Liver (tissue), 8 donors: ENCODE measurements at regions not wholly inside any gene's neighbourhood (a gene's known extent, or its start where the extent isn't known, plus 50 kb on each side); places are given as distances from the start of the nearest gene placed in this dataset.

ENCODE experiments used
- DNase-seq: peaks from one replicate; pipeline ENCODE4 v3.0.0-alpha.2; 2017; ENCODE audit warnings: low spot score
- H3K27ac ChIP-seq, 2 donors: one replicate each; pipeline ENCODE4 v1.7.0; 2013; ENCODE audit warnings: inconsistent platforms in 2 of 2, low read length in 2 of 2, control low read depth in 1 of 2, low read depth in 1 of 2, mild to moderate bottlenecking in 1 of 2
- H3K27me3 ChIP-seq, 4 donors: one replicate each; pipeline versions ENCODE4 v1.6.1 to v1.7.0; 2013; ENCODE audit warnings: low read length in 3 of 4, inconsistent platforms in 1 of 4, mild to moderate bottlenecking in 1 of 4, moderate library complexity in 1 of 4; ENCODE audit not compliant: control insufficient read depth in 4 of 4, insufficient read depth in 4 of 4
- H3K36me3 ChIP-seq, 4 donors: one replicate each; pipeline versions ENCODE4 v1.6.1 to v1.7.0; 2013; ENCODE audit warnings: low read length in 3 of 4, mild to moderate bottlenecking in 3 of 4, low read depth in 1 of 4, moderate library complexity in 1 of 4; ENCODE audit not compliant: control insufficient read depth in 4 of 4, insufficient read depth in 3 of 4
- H3K4me1 ChIP-seq, 4 donors: one replicate each; pipeline versions ENCODE4 v1.6.1 to v1.7.0; 2013; ENCODE audit warnings: low read length in 3 of 4, mild to moderate bottlenecking in 3 of 4, moderate library complexity in 1 of 4; ENCODE audit not compliant: control insufficient read depth in 4 of 4, insufficient read depth in 4 of 4
- H3K4me3 ChIP-seq, 3 donors: one replicate each; pipeline versions ENCODE4 v1.6.1 to v1.7.0; 2013; ENCODE audit warnings: low read length in 3 of 3, control low read depth in 1 of 3, low read depth in 1 of 3, mild to moderate bottlenecking in 1 of 3
- H3K9ac ChIP-seq, 2 donors: one replicate each; pipeline ENCODE4 v1.7.0; 2013; ENCODE audit warnings: low read length in 2 of 2, mild to moderate bottlenecking in 2 of 2, moderate library complexity in 2 of 2, control low read depth in 1 of 2, low read depth in 1 of 2
- H3K9me3 ChIP-seq, 4 donors: one replicate each; pipeline versions ENCODE4 v1.6.1 to v1.7.0; 2013; ENCODE audit warnings: low read length in 3 of 4; ENCODE audit not compliant: control insufficient read depth in 4 of 4
- ATF3 ChIP-seq: IDR thresholded peaks from 2 replicates; pipeline ENCODE4 v1.6.1; 2016; ENCODE audit warnings: antibody characterized with exemption
- CTCF ChIP-seq: fragments of 150-350 bp; IDR thresholded peaks from 2 replicates; pipeline ENCODE4 v1.5.1; 2017; ENCODE audit warnings: improper control_type of control experiment, low read depth, low read length; ENCODE audit not compliant: missing input control
- EGR1 ChIP-seq, 2 donors: IDR thresholded peaks; 2 replicates each; pipeline ENCODE4 v1.6.1; 2016 to 2018; ENCODE audit warnings: antibody characterized with exemption in 2 of 2, low read depth in 2 of 2
- FOXA1 ChIP-seq: IDR thresholded peaks from 2 replicates; pipeline ENCODE4 v1.6.1; 2016; ENCODE audit warnings: antibody characterized with exemption
- FOXA2 ChIP-seq: IDR thresholded peaks from 2 replicates; pipeline ENCODE4 v1.6.1; 2016; ENCODE audit warnings: antibody characterized with exemption
- GABPA ChIP-seq, 2 donors: IDR thresholded peaks in 1 of 2; conservative IDR thresholded peaks in 1 of 2; 2 replicates each; pipeline ENCODE4 v1.6.1; 2016; ENCODE audit warnings: antibody characterized with exemption in 2 of 2, mild to moderate bottlenecking in 1 of 2, moderate library complexity in 1 of 2
- HNF4A ChIP-seq, 2 donors: conservative IDR thresholded peaks; 2 replicates each; pipeline ENCODE4 v1.6.1; 2016; ENCODE audit warnings: antibody characterized with exemption in 2 of 2, mild to moderate bottlenecking in 2 of 2
- HNF4G ChIP-seq: IDR thresholded peaks from 2 replicates; pipeline ENCODE4 v1.6.1; 2016; ENCODE audit warnings: antibody characterized with exemption
- JUND ChIP-seq, 2 donors: IDR thresholded peaks; 2 replicates each; pipeline ENCODE4 v1.6.1; 2016; ENCODE audit warnings: antibody characterized with exemption in 2 of 2
- MAX ChIP-seq: IDR thresholded peaks from 2 replicates; pipeline ENCODE4 v1.6.1; 2016; ENCODE audit warnings: antibody characterized with exemption
- NR2F2 ChIP-seq: IDR thresholded peaks from 2 replicates; pipeline ENCODE4 v1.6.1; 2016; ENCODE audit warnings: antibody characterized with exemption
- RAD21 ChIP-seq, 2 donors: IDR thresholded peaks; 2 replicates each; pipeline ENCODE4 v1.6.1; 2016; ENCODE audit warnings: antibody characterized with exemption in 2 of 2, mild to moderate bottlenecking in 2 of 2
- REST ChIP-seq: IDR thresholded peaks from 2 replicates; pipeline ENCODE4 v1.6.1; 2016; ENCODE audit warnings: antibody characterized with exemption, mild to moderate bottlenecking
- RXRA ChIP-seq, 2 donors: IDR thresholded peaks; 2 replicates each; pipeline ENCODE4 v1.6.1; 2017 to 2018; ENCODE audit warnings: antibody characterized with exemption in 2 of 2, mild to moderate bottlenecking in 1 of 2
- SP1 ChIP-seq: IDR thresholded peaks from 2 replicates; pipeline ENCODE4 v1.6.1; 2018; ENCODE audit warnings: antibody characterized with exemption, mild to moderate bottlenecking
- TAF1 ChIP-seq: conservative IDR thresholded peaks from 2 replicates; pipeline ENCODE4 v1.6.1; 2016; ENCODE audit warnings: antibody characterized with exemption, mild to moderate bottlenecking
- YY1 ChIP-seq: IDR thresholded peaks from 2 replicates; pipeline ENCODE4 v1.6.1; 2016; ENCODE audit warnings: antibody characterized with exemption, mild to moderate bottlenecking
- ZBTB33 ChIP-seq: IDR thresholded peaks from 2 replicates; pipeline ENCODE4 v1.6.1; 2016; ENCODE audit warnings: antibody characterized with exemption
- WGBS: extraction: QIAGEN DNeasy Blood & Tissue Kit; methylation state at CpG from one replicate; pipeline ENCODE4 v1.1.7; 2013; 5-methylcytosine and 5-hydroxymethylcytosine counted together
- donor health status: healthy.
- donor health status: healthy.
- donor health status: healthy.
- donor health status: healthy.
- donor health status: healthy.

- WGBS: 51% methylated on average over 3 of the region's 3 CpGs
- H3K9me3 ChIP-seq: no peaks in the 10 kb centered on the region
- no peak overlapping the region for H3K9ac ChIP-seq
- H3K27ac ChIP-seq: no peak overlapping the region
- no peak overlapping the region for H3K4me3 ChIP-seq
- no peak for DNase-seq
- no peaks in the 10 kb centered on the region for H3K4me1 ChIP-seq
- H3K27me3 ChIP-seq: peaks cover 0 to 6% (median 0%) of the 10 kb centered on the region in 4 donors
- TF ChIP-seq YY1: no peak
- no peak for TF ChIP-seq HNF4G
- TF ChIP-seq RXRA (IDR thresholded peaks at IDR 0.05): no peak
- no peak for TF ChIP-seq HNF4A (conservative IDR thresholded peaks at IDR 0.05)
- TF ChIP-seq NR2F2: no peak
- TF ChIP-seq MAX: no peak
- no peak for TF ChIP-seq TAF1
- no peak for TF ChIP-seq JUND (IDR thresholded peaks at IDR 0.05)
- no peak for TF ChIP-seq CTCF
- TF ChIP-seq RAD21 (IDR thresholded peaks at IDR 0.05): no peak
- no peak for TF ChIP-seq FOXA2
- TF ChIP-seq SP1: no peak
- TF ChIP-seq FOXA1: no peak
- no peak for TF ChIP-seq REST
- no peak for TF ChIP-seq ATF3
- H3K36me3 ChIP-seq: no peaks in the 10 kb centered on the region
These were observed 256.4 kb upstream of the TRPC7 start for GRCh38 chr5:136621743-136622142.

GRCh38 chr5:136620621-136621020, 255.3 kb upstream of the TRPC7 start:
- H3K9ac ChIP-seq: no peak overlapping the region
- peaks cover 0 to 9% (median 0%) of the 10 kb centered on the region in 4 donors for H3K27me3 ChIP-seq
- WGBS: 85% methylated on average over 1 of the region's 1 CpG
- TF ChIP-seq SP1 (no peak), REST (no peak), RAD21 (IDR thresholded peaks at IDR 0.05) (no peak), ATF3 (no peak), NR2F2 (no peak), MAX (no peak), ZBTB33 (no peak), GABPA (IDR thresholded peaks at IDR 0.05 in 1 of 2, conservative IDR thresholded peaks at IDR 0.05 in 1 of 2) (no peak), RXRA (IDR thresholded peaks at IDR 0.05) (no peak), EGR1 (IDR thresholded peaks at IDR 0.05; ENCODE audit: low read depth in 2 of 2) (no peak), HNF4G (no peak)
- no peak overlapping the region for H3K27ac ChIP-seq
- no peak for DNase-seq
- H3K4me3 ChIP-seq: no peak overlapping the region
- H3K4me1 ChIP-seq: no peaks in the 10 kb centered on the region
- no peaks in the 10 kb centered on the region for H3K36me3 ChIP-seq
- H3K9me3 ChIP-seq: no peaks in the 10 kb centered on the region
